Pancreas (tissue), 10 donors: ENCODE measurements at regions not wholly inside any gene's neighbourhood (a gene's known extent, or its start where the extent isn't known, plus 50 kb on each side); places are given as distances from the start of the nearest gene placed in this dataset.

Experiments
- ATAC-seq, 4 donors: fragments of 200-7000 bp; cut with Tn5 transposase; one replicate each; pipeline versions ENCODE4 v1.8.0 to v1.9.1; 2020; ENCODE audit warnings: mild to moderate bottlenecking in 4 of 4, moderate library complexity in 4 of 4
- DNase-seq, 6 donors: peaks; one replicate each; pipeline ENCODE4 v3.0.0-alpha.2; 2020
- FAIRE-seq: peaks from 2 replicates; lab custom pipeline; 2012; peaks lifted over from hg19 to GRCh38; lab: Jason Lieb, UNC
- H3K27ac ChIP-seq, 4 donors: fragments of 200-600 bp; sonication (generic); 1 replicate in 3 of 4; 2 replicates in 1 of 4; pipeline versions ENCODE4 v1.5.0 to v1.8.0; 2020
- H3K27me3 ChIP-seq, 4 donors: fragments of 200-600 bp; one replicate each; pipeline ENCODE4 v1.8.0; 2021
- H3K36me3 ChIP-seq, 3 donors: fragments of 200-600 bp; sonication (generic) in 1 of 3; one replicate each; pipeline versions ENCODE4 v1.5.0 to v1.8.0; 2020 to 2021
- H3K4me1 ChIP-seq, 3 donors: fragments of 200-600 bp; one replicate each; pipeline ENCODE4 v1.8.0; 2021
- H3K4me3 ChIP-seq, 4 donors: fragments of 200-600 bp; sonication (generic) in 2 of 4; one replicate each; pipeline versions ENCODE4 v1.5.0 to v1.8.0; 2020 to 2021
- H3K9me3 ChIP-seq, 4 donors: fragments of 200-600 bp; one replicate each; pipeline ENCODE4 v1.8.0; 2021
- CTCF ChIP-seq, 4 donors: fragments of 200-600 bp; sonication (generic) in 3 of 4; IDR thresholded peaks; one replicate each; pipeline versions ENCODE4 v1.5.0 to v1.8.0; 2021; ENCODE audit warnings: antibody characterized with exemption in 4 of 4
- WGBS, 2 donors: extraction: QIAGEN DNeasy Blood & Tissue Kit; methylation state at CpG; one replicate each; pipeline ENCODE4 v1.1.7; 2013; 5-methylcytosine and 5-hydroxymethylcytosine counted together
- intact Hi-C, 3 donors: fragments of 100-400 bp; cut with DNase I; formaldehyde crosslinking; loops; one replicate each; pipeline versions ENCODE4 v1.11.1 to v1.14.2; 2022
- donor health status: healthy with polysubstance abuse.
- donor health status: DM: no; HTN: no; CAD: no; lungs with moderate emphysema.
- donor health status: DM: no; HTN: no; CAD: no.
- donor health status: control.
- donor health status: control.
- donor health status: Bipolar disorder and iron deficiency.
- donor health status: DM: yes; HTN: yes; CAD: no.
- donor health status: DM: no; HTN: no; CAD: no.
- donor health status: DM: no; HTN: no; CAD: no.
- donor health status: DM: yes; HTN: yes; CAD: no.

- intact Hi-C loops, result no loop called here
- H3K4me1 ChIP-seq, result no peaks in the 10 kb centered on the region
- TF ChIP-seq CTCF (IDR thresholded peaks at IDR 0.05), result no peak
- no peaks in the 10 kb centered on the region for H3K36me3 ChIP-seq
- FAIRE-seq (no peak), DNase-seq (no peak), ATAC-seq (no peak)
- no peak overlapping the region for H3K4me3 ChIP-seq
- no peaks in the 10 kb centered on the region for H3K27me3 ChIP-seq
- H3K27ac ChIP-seq, result no peak overlapping the region
- no peaks in the 10 kb centered on the region for H3K9me3 ChIP-seq
- 53 to 66% methylated on average over 6 of the region's 6 CpGs for WGBS, 2 donors
Measured at GRCh38 chr16:35560637-35560984, 2101.2 kb downstream of the TP53TG3F start.

GRCh38 chr16:35561346-35561745 is 2101.9 kb downstream of the TP53TG3F start:
- FAIRE-seq (no peak), DNase-seq (no peak), ATAC-seq (no peak)
- TF ChIP-seq CTCF (IDR thresholded peaks at IDR 0.05), result no peak
- Histone ChIP-seq H3K4me3 (no peak overlapping the region), H3K27me3 (no peaks in the 10 kb centered on the region), H3K9me3 (no peaks in the 10 kb centered on the region), H3K4me1 (no peaks in the 10 kb centered on the region), H3K36me3 (no peaks in the 10 kb centered on the region), H3K27ac (no peak overlapping the region)
- intact Hi-C loops, result no loop called here

- WGBS, 2 donors, result 9 to 10% methylated on average over 1 of the region's 1 CpG
- H3K4me1 ChIP-seq, result no peaks in the 10 kb centered on the region
- H3K9me3 ChIP-seq, result no peaks in the 10 kb centered on the region
- FAIRE-seq, result no peak
- no peak overlapping the region for H3K4me3 ChIP-seq
- no peak for DNase-seq
- H3K27ac ChIP-seq, result no peak overlapping the region
- no peaks in the 10 kb centered on the region for H3K27me3 ChIP-seq
- no peak for ATAC-seq
- no peak for TF ChIP-seq CTCF (IDR thresholded peaks at IDR 0.05)
- no peaks in the 10 kb centered on the region for H3K36me3 ChIP-seq
- intact Hi-C loops, result no loop called here
Measured at GRCh38 chr16:35562471-35562870, 2103.1 kb downstream of the TP53TG3F start.

- TF ChIP-seq CTCF (IDR thresholded peaks at IDR 0.05), result no peak
- Histone ChIP-seq H3K36me3 (no peaks in the 10 kb centered on the region), H3K27ac (no peak overlapping the region), H3K27me3 (no peaks in the 10 kb centered on the region), H3K4me1 (no peaks in the 10 kb centered on the region), H3K4me3 (no peak overlapping the region), H3K9me3 (no peaks in the 10 kb centered on the region)
- no peak for DNase-seq
- no peak for FAIRE-seq
- intact Hi-C loops, result no loop called here
- WGBS, 2 donors, result 26 to 39% methylated on average over 1 of the region's 1 CpG
- ATAC-seq, result no peak
Measured at GRCh38 chr16:35562919-35563318, 2103.5 kb downstream of the TP53TG3F start.

GRCh38 chr16:35564148-35564547 is 2104.7 kb downstream of the TP53TG3F start:
- FAIRE-seq (no peak), DNase-seq (no peak)

More at GRCh38 chr16:35564148-35564547, 2104.7 kb downstream of the TP53TG3F start:
- no peaks in the 10 kb centered on the region for H3K4me1 ChIP-seq
- WGBS, 2 donors, result 82% methylated on average over 3 of the region's 3 CpGs
- no peak for TF ChIP-seq CTCF (IDR thresholded peaks at IDR 0.05)
- H3K27me3 ChIP-seq, result no peaks in the 10 kb centered on the region
- H3K9me3 ChIP-seq, result no peaks in the 10 kb centered on the region
- H3K36me3 ChIP-seq, result no peaks in the 10 kb centered on the region
- intact Hi-C loops, result no loop called here
- no peak overlapping the region for H3K27ac ChIP-seq
- ATAC-seq, result no peak
- H3K4me3 ChIP-seq, result no peak overlapping the region
